Lower leg skin (tissue), 4 donors: ENCODE measurements at regions not wholly inside any gene's neighbourhood (a gene's known extent, or its start where the extent isn't known, plus 50 kb on each side); places are given as distances from the start of the nearest gene placed in this dataset.
"Not testable (repeated sequence)": the region's sequence is repeated elsewhere in the genome, so short reads cannot be mapped to it uniquely, and the experiment has no call there.

Experiments
- DNase-seq, 2 donors: peaks; one replicate each; pipeline ENCODE4 v3.0.0-alpha.2; 2019; ENCODE audit warnings: low spot score in 2 of 2
- H3K4me3 ChIP-seq: fragments of 200-600 bp; sonication (generic); 2 replicates; pipeline ENCODE4 v1.5.1; 2017; ENCODE audit warnings: mild to moderate bottlenecking, low read depth; ENCODE audit not compliant: poor library complexity, severe bottlenecking
- POLR2A ChIP-seq, 2 donors: fragments of 450-650 bp; IDR thresholded peaks; one replicate each; pipeline ENCODE4 v1.6.1; 2016 to 2017; ENCODE audit warnings: antibody characterized with exemption in 2 of 2, mild to moderate bottlenecking in 1 of 2, moderate library complexity in 1 of 2
- WGBS, 2 donors: methylation state at CpG; one replicate each; pipeline ENCODE4 v1.1.5; 2018; 5-methylcytosine and 5-hydroxymethylcytosine counted together
- intact Hi-C: fragments of 100-400 bp; cut with DNase I; formaldehyde crosslinking; loops from one replicate; pipeline ENCODE4 v1.15.0; 2023; ENCODE audit warnings: low total_unique reads
- TF ChIP-seq, protein P1 (sequence below), 3 donors: fragments of 450-650 bp; IDR thresholded peaks; one replicate each; pipeline ENCODE4 v1.5.1; 2016; ENCODE audit warnings: antibody characterized with exemption in 3 of 3, mild to moderate bottlenecking in 3 of 3, moderate library complexity in 2 of 3

DNA sequence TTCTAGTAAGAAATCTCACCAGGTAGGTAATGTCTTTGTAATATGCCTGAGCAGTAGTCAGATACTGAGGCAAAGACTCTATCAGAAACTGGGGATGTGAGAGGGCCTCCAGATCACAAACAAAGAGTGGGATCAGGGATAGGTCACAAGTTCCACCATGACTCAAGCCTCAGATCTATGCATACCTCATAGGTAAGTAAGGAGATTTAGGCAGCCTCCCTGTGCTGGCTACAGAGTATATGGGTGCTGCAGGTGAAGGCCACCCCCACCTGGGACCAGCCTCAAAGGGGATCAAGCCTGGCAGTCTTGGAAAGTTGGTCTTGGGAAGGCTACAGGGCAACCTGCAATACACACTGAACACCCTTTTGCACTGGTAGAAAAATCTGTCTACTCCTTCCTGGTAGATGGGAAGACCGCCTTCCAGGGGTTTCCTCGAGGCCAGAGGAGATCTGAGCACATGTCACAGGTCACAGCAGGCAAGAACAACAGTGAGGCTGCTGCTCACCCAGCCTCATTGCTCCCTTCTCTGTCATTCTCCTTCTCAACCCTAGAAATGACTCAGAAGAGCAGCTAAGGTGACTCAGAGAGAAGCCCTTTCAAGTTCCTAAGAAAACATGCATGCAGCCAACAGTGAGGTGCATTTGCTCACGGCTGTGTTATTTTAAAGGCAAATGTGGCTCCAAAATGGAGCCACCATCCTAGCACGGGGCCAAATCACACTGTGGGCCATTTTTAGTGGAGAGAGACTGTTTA, 143.4 kb upstream of the CDKN3 start:
- no peak overlapping the region for H3K4me3 ChIP-seq
- intact Hi-C loops = no loop called here
- TF ChIP-seq, protein P1, sequence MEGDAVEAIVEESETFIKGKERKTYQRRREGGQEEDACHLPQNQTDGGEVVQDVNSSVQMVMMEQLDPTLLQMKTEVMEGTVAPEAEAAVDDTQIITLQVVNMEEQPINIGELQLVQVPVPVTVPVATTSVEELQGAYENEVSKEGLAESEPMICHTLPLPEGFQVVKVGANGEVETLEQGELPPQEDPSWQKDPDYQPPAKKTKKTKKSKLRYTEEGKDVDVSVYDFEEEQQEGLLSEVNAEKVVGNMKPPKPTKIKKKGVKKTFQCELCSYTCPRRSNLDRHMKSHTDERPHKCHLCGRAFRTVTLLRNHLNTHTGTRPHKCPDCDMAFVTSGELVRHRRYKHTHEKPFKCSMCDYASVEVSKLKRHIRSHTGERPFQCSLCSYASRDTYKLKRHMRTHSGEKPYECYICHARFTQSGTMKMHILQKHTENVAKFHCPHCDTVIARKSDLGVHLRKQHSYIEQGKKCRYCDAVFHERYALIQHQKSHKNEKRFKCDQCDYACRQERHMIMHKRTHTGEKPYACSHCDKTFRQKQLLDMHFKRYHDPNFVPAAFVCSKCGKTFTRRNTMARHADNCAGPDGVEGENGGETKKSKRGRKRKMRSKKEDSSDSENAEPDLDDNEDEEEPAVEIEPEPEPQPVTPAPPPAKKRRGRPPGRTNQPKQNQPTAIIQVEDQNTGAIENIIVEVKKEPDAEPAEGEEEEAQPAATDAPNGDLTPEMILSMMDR (IDR thresholded peaks at IDR 0.05) = no peak
- no peak for TF ChIP-seq POLR2A (IDR thresholded peaks at IDR 0.05)
- WGBS, 2 donors = 39 to 50% methylated on average over 4 of the region's 4 CpGs
- no peak for DNase-seq

DNA sequence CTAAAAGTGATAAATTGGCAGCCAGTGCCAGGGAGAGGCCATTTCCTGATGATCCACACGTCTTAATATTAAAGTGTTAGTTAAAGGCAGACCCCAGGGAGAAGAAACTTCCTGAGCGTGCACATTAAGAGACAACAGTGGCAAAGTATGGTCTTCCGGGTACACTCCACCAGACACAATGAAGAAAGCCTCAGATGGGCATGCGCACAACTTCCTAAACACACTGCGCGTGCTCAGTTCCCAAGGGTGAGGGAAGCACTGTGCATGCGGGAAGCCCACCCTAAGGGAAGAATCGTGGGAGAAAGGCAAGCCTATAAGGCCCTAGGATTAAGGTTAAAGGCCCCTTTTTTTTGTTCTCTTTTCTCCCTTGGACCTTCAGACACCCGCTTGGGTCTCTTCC, 140.7 kb upstream of the CDKN3 start:
- DNase-seq = no peak
- intact Hi-C loops = no loop called here
- TF ChIP-seq, protein P1 (IDR thresholded peaks at IDR 0.05) = no peak
- no peak for TF ChIP-seq POLR2A (IDR thresholded peaks at IDR 0.05)
- whole genome bisulfite sequencing, 2 donors = 78 to 79% methylated on average over 9 of the region's 9 CpGs
- H3K4me3 ChIP-seq = no peak overlapping the region

DNA sequence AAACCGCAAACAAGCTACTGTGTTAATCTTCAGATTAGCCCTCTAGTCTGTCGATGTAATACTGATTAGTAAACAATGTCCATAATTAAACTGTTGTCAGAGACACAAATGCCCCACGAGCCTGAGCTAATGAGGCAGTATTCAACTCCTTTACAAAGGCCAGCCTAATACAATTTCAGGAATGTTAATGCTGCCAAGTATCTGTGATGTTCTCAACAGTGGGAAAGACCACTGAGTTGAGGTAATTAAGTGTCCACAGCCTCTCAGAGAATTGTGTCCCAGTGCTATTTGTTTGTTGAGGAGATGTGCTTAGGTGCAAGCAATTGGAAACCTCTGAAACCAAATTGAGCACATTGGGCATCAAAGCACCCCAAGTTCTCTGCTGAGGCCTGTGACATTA, 139.4 kb upstream of the CDKN3 start:
- TF ChIP-seq, protein P1 (IDR thresholded peaks at IDR 0.05) = no peak
- no peak for TF ChIP-seq POLR2A (IDR thresholded peaks at IDR 0.05)
- WGBS, 2 donors = 66 to 68% methylated on average over 3 of the region's 3 CpGs
- no peak overlapping the region for H3K4me3 ChIP-seq
- intact Hi-C loops = no loop called here
- no peak for DNase-seq

DNA sequence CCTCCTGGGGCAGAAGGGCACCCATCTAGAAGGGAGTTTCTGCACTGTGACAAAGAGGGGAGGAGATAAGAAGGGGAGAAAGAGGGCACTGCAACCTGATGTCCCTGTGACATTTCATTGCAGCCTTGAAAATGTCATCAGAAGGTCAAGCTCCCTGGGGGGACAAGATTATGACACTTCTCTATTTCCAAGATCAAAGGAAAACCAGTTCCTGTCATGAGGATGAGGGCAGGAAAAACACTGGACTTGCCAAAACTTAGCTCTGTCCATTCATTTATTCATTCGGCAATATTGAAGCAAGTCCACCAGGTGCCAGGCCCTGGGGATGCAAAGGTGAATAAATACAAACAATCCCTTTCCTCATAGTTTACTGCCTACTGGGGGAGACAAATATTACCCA, 138.4 kb upstream of the CDKN3 start:
- 75 to 81% methylated on average over 1 of the region's 1 CpG for WGBS, 2 donors
- no peak overlapping the region for H3K4me3 ChIP-seq
- TF ChIP-seq POLR2A (IDR thresholded peaks at IDR 0.05) = no peak
- TF ChIP-seq, protein P1 (IDR thresholded peaks at IDR 0.05) = no peak
- intact Hi-C loops = no loop called here
- DNase-seq = no peak

DNA sequence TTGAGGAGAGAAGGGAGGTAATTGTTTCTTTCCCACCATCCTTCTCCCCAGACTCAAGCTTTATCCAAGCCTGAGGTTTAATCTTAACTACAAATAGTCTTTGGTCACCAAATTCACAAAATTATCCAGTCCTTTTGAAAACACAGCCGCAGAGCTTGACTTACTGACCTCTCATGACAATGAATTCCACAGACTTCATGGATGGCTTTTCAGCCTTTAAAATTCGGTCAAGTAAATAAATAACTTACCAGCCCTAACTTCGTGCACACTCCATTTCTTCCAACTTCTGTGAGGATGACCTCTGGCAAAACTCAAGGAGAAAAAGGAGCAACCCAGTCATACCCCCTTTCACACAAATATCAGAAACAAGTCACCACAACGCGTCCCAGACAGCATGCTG, 137.0 kb upstream of the CDKN3 start:
- intact Hi-C loops = no loop called here
- no peak for DNase-seq
- 71 to 81% methylated on average over 5 of the region's 5 CpGs for WGBS, 2 donors
- no peak overlapping the region for H3K4me3 ChIP-seq
- TF ChIP-seq, protein P1 (IDR thresholded peaks at IDR 0.05) = no peak
- TF ChIP-seq POLR2A (IDR thresholded peaks at IDR 0.05) = no peak

DNA sequence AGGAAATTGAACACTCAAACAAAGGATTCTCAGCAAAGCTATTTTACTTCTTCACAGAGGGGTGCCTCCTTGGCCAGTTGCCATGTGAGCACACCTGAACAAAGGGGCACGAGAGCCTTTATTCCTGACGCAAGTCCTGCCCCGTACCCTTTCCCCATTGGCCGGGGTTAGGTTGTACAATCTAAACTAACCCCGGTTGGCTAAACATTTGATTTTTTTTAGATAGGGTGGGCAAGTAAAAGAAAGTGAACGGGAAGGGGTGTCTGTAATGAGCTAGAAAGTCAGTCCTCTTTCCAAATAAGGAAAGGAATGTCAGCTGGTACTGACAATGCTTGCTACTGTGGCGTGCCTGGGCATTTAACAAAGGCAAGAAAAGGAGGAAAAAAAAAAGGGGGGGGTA, 135.5 kb upstream of the CDKN3 start:
- intact Hi-C loops = no loop called here
- WGBS, 2 donors = 71 to 72% methylated on average over 7 of the region's 7 CpGs
- DNase-seq = no peak
- no peak overlapping the region for H3K4me3 ChIP-seq
- TF ChIP-seq, protein P1 (IDR thresholded peaks at IDR 0.05) = no peak
- TF ChIP-seq POLR2A (IDR thresholded peaks at IDR 0.05) = no peak

DNA sequence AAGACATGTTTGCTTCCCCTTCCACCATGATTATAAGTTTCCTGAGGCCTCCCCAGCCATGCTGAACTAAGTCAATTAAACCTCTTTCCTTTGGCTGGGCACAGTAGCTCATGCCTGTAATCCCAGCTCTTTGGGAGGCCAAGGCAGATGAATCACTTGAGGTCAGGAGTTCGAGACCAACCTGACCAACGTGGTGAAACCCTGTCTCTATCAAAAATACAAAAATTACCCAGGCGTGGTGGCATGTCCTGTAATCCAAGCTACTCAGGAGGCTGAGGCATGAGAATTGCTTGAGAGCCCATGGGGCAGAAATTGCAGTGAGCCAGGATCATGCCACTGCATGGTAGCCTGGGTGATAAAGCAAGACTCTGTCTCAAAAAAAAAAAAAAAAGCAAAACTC, 130.2 kb upstream of the CDKN3 start:
- H3K4me3 ChIP-seq, intact Hi-C loops, DNase-seq: not testable (repeated sequence)
- 92 to 97% methylated on average over 3 of the region's 3 CpGs for WGBS, 2 donors
